ENCODE measurements at regions not wholly inside any gene's neighbourhood (a gene's known extent, or its start where the extent isn't known, plus 50 kb on each side); places are given as distances from the start of the nearest gene placed in this dataset.

DNA sequence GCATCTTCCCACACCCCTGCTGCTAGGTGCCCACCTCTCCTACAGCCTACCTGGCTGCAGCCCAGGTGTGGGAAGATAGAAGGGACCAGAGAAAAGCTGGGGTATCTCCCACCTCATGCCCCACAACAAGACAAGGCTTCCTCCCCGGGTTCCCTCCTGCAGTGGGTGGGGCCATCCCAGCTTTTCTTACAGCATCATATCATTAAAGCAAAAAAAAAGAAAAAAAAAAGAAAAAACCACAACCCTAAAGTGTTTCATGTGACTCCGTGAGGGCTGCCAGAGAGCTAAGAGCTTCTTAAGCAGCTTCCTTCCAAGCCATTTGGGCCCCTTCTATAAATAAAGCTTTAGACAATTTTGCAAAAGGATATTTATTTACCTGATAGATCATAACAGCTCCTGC, 455.4 kb upstream of the TSHZ3 start:
- DNase-seq (ENCODE audit: low read depth): no peak

DNA sequence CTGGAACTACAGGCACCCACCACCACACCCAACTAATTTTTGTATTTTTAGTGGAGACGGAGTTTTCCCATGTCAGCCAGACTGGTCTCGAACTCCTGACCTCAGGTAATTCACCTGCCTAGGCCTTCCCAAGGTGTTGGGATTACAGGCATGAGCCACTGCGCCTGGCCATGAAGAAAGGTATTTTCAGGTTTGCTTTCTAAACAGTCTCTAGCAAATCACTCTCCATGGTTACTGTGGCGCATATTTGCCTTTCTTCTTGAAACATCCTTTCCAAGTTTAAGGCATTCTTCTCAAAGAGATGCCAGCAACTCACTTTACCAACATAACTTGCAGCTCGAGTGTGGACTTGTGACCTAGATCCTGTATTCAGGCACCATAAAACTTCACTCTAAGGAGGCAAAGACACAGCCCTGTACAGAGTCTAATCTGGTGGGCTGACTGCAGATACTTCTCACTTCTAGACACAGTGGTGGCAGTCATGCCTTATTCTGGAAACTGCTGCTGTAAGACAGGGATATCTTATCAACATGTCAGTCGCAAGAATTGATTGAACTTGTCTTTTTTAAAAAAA, 461.4 kb upstream of the TSHZ3 start:
- DNase-seq (ENCODE audit: low read depth): no peak

DNA sequence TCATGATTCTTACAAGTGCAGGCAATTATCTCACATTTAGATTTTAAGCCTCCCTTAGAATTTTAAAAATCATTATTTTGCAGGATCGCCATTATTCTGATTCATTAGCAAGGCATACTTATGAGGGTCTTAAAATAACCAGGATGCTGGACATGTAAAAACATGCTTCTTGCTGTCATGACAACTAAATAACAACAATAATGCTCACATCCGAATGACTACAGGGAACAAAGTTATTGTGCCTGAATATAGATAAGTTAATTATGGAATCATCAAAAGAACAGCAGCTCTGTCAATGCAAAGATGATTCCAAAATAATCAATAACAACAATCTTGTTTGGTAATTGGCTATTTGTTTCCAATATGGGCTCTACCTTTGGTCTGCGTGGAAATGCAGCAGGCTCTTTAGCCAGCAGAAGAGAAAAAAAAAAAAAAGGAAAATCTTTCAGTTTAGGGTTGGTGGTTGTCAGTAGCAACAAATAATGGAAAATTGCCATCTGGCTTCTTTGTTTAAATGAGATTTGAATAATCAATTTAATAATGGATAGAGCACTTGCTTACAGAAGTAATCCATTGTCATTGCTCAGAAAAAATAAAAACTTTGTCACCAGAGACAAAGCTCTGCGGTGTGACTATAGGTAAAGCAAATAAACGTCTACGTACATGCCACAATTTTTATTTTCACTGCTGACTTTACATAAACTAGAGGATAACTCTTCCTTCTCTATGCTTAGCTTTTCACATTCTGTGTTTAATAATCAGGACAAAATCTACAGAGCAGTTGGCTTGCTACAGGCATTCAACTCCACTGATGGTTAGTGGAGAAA, 468.9 kb upstream of the TSHZ3 start:
- no peak for DNase-seq (ENCODE audit: low read depth)

DNA sequence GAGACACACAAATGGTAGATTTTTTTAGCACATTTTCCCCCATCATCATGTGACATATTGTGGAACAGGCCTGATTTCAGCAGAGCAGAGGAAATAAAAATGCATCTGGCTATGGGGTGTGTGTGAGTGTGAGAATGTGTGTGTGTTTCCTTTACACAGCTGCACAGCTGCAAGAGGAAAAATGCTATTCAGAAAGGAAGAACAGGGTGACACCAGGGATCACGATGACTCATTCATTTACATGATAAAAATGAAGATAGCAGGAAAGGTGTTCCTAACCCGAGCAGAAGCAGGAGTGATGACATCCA, 469.5 kb upstream of the TSHZ3 start:
- DNase-seq (ENCODE audit: low read depth): no peak

DNA sequence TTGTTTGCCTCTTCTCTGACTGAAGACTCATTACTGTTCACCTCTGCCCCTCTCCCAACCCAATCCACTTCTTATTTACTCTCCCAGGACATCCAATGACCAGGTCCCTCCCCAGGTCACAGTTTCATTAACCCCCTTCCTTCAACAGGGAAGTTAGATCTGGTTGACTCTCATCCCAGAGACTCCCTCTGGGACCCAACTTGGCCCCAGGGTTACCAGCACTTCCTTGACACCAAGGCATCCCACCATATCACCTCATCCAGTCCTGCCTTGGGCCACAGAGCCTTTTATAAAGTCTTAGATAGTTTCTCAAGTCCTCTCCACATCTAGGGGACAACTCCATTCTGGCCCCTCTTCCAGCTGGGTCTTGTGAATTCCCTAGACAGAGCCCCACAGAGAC, 470.6 kb upstream of the TSHZ3 start:
- DNase-seq (ENCODE audit: low read depth): no peak

DNA sequence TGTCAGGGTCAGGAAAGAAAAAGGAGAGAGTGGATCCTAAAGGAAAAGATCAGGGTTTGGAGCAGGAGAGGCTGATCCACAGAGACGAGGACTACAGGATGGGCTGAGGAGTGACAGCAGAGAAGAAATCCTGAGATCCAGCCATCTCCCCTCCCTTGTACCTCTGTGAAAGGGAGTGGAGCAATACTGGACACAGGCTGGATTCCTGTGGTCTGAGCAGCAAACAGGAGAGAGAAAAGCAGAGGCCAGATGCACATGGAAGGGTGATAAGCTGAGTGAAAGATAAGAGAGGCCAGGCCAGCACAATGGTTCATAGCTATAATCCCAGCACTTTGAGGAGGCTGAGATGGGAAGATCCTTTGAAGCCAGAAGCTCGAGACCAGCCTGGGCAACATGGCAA, 472.1 kb upstream of the TSHZ3 start:
- DNase-seq (ENCODE audit: low read depth): no peak

DNA sequence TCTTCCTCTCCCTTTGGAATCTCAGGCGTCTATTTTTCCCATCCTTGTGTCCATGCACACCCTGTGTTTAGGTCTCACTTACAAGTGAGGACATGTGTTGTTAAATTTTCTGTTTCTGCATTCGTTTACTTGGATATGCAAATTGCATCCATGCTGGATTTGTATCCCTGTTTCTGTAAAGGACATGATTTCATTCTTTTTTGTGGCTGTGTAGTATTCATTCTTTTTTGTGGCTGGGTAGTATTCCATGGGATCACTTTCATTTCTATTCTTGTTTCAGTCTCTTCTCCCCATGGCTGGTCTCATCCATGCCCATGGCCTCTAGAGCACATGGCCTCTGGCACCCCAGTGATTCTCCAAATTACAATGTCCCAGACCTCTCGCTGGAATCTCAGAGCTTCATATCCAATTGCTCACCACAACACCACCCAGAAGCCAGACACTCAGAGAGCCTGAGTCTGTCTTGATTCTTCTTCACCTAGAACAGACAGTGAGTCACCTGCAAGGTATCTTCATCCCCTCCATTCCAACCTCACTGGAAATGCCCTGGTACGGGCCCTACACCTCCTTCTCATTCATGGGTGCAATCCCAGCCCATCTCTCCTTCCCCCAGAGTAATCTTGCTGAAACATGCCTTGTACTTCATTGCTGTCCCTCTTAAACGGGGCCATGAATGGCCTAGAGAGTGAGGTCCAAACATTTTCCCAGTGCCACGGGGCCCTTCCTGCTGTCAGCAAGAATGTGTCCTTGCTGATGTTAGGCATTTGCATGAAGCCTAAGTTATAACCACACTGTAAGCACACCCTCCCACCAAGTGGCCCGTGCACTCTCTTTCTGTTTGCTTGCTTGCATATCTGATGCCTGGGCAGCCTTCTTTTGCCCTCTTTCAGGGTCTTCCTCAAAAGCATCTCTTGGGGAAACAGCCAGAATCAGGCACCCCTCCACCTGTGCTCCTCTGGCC, 476.2 kb upstream of the TSHZ3 start:
- DNase-seq (ENCODE audit: low read depth): no peak

DNA sequence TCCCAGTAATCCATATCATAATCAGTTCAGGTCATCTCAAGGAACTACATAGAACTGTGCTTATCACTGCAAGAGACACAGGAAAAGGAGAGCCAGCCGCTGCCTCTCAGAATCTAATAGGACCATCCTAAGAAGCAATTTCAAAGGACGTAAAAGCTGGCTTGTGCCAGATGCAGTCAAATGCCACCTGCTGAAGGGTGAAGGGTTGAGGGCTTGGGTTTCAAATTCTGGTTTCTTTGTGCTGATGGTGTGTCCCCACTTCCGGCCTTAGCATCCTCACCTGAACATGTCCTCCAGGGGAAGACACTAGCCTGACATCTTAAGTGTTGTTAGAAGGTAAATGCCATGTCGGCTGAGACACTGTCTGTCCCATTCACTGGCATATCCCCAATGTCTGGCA, 477.1 kb upstream of the TSHZ3 start:
- no peak for DNase-seq (ENCODE audit: low read depth)

DNA sequence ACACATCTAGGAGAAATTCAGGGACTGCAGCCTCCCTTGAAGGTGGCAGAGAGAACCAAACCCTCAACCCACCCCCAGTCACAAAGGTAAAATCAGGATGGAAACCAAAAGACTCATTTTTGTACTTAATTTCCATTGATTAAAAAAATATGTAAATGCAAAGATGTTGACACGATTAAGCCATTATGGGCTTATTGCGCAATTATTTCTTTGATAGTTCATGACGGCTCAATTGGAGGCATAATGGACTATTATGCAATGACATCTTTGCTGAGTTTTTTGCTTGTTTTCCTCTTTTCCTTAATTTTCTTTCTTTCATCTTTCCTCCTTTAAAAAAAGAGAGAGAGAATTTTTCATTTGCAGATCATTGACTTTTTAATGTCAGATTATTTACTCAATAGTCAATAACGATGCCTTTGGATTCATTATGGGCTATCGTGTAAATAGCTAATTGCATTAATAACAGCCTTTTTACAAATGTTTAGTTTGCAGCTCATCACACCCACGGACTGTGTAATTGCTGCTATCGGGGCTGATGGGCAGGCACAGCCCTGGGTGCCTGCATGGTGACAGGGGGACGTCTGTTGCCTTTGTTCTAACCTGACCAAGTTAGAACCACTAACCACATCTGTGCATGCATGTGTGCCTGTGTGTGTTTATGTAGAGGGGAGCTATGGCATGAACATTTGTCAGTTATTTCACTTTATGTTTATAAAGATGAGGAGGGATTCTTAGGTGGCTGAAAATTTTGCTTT, 482.4 kb upstream of the TSHZ3 start:
- no peak for DNase-seq (ENCODE audit: low read depth)

DNA sequence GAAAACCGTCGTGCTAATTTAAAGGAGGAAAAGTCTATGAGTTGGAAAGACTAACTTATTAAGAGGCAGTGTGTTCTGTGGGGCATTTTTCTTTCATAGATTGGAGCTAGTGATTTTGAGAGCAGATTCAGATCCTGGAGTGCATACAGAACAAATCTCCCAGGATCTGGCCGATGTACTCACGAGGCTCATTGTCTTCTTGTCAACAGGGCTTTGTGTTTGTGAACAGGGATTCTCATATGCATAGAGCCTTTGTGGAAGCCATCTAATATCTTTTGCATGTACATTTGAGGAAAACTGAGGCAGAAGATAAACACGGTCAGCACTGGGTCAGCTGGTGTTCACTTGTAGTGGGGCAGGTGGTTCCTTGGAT, 482.9 kb upstream of the TSHZ3 start:
- DNase-seq (ENCODE audit: low read depth): no peak

DNA sequence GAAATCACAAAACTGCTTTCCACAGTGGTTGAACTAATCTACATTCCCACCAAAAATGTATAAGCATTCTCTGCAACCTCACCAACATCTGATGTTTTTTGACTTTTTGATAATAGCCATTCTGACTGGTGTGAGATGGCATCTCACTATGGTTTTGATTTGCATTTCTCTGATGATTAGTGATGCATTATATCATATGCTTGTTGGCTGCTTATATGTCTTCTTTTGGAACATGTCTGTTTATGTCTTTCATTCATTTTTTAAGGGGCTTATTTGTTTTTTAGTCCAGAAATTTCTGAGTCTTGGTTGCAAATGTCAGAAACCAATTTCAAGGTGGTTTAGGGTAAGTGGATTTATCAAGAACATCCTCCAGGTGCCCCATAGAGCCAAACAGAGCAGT, 484.8 kb upstream of the TSHZ3 start:
- no peak for DNase-seq (ENCODE audit: low read depth)

DNA sequence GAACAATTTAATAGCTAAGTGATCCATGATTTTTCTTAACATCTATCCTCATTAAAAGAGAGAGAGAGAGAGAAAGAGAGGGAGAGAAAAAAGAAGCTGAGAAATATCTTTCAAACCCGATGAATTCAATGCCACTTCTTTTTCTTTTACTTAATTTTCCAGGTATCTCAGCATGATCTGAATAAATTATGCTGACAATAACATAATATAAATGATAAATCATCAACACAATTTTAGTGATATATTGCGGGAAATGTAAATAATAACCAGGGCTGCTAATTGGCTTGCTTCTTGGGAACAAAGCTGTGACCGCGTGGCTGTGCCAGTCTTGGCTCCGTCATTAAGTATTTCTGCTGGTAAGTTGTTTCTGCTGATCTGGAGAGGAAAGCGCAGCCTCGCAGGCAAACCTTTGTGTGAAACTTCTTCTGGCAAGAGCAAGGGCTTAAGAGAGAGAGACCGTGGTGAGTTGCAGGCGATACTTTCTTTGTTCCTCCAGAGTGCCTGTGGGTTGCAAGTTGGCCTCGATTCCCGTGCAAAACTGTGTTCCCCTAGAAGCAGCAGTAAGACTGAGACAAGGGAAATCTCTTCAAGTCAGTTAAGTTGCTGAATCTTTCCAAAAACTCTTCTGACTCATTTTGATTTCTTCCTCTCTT, 489.1 kb upstream of the TSHZ3 start:
- no peak for DNase-seq (ENCODE audit: low read depth)

DNA sequence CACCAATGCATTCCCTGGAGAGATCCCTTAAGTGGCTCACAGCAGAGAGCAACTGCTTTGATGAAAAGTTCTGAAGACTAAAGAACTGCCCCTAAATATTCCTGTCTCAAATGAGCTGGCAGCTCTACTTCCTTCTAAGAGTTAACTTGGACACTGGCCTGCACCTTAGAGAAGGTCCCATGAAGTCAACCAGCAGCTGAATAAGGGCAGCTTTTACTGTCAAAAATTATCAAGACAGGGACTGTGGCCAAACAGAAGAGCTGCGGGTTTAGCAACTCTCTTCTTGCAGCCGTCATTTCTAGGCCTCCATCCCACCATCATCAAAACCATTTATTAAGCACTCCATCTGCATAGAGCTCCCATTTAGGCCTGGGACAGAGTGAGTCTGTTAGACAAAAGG, 491.1 kb upstream of the TSHZ3 start:
- DNase-seq (ENCODE audit: low read depth): no peak

DNA sequence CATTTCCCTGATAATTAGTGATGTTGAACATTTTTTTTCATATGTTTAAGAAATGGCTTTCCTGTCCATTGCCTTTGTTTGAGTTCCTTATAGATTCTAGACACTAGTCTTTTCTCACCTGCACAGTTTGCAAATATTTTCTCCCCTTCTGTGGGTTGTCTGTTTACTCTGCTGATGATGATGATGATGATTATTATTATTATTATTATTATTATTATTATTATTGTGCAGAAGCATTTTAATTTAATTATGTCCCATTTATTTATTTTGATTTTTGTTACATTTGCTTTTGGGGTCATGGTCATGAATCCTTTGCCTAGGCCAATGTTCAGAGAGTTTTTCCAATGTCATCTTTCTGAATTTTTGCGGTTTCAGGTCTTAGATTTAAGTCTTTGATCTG, 492.5 kb upstream of the TSHZ3 start:
- DNase-seq (ENCODE audit: low read depth): no peak

DNA sequence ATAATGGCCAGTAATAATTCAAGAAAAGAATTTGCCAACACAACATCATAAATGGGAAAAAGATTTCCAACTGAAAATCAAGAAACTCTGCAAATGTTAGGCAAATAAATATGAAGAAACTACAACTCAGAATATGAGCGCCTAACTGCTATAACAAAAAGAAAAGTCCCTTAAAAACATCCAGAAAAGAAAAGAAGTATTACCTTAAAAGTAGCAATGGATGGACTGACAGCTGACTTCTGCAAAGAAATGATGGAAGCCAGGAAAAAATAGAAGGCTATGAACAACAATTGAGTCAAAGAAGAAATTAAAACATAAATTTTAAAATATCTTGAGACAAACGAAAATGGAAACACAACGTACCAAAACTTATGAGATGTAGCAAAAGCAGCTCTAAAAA, 482.3 kb upstream of the ZNF507 start:
- DNase-seq (ENCODE audit: low read depth): no peak

DNA sequence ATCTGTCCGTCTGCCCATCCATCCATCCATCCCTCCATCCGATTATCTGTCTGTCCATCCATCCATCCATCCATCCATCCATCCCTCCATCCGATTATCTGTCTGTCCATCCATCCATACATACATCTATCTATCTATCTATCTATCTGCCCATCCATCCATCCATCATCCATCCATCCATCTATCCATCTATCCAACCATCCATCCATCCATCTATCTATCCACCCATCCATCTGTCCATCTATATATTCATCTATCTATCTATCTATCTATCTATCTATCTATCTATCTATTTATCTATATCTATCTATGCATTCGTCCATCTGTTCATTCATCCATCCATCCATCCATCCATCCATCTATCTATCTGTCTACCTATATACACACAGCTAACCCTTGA, 471.1 kb upstream of the ZNF507 start:
- DNase-seq (ENCODE audit: low read depth): no peak

DNA sequence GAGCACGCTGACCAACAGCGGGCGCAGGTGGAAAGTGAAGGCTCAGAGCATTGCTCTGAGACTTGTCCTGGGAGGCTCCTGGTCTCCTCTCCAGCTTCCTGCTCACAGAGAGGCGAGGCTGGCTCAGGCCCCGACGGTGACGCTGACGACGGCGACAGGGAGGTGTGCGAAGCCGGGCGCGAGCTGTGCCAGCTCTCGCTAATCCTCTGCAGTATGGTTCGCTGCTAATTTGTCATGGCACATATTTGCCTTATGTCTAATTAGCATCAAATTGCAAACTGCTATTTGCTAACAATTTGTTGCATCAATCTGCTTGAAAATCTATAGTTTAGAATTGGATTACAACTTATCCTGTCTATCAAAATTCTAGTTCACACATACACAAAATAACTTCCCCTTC, 469.8 kb upstream of the ZNF507 start:
- DNase-seq (ENCODE audit: low read depth): no peak

DNA sequence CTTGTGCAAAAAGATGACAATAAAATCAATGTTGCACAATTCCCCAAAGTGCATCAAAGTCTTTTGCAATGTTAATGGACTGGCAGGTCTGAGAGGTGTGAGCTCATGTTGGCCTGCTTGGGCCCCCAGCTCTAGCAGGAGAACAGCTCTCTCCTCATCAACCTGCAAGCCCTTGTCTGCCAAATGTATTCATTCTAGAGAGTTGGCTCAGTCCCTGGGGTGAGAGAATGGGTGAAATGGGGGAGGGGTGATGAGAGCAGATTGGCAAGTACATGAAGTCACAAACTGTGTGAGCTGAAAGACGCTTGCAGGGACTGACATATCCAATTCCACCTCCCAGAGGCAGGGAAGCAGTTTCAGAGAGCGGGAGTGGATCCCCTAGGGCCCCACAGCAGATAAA, 465.1 kb upstream of the ZNF507 start:
- DNase-seq (ENCODE audit: low read depth): no peak

DNA sequence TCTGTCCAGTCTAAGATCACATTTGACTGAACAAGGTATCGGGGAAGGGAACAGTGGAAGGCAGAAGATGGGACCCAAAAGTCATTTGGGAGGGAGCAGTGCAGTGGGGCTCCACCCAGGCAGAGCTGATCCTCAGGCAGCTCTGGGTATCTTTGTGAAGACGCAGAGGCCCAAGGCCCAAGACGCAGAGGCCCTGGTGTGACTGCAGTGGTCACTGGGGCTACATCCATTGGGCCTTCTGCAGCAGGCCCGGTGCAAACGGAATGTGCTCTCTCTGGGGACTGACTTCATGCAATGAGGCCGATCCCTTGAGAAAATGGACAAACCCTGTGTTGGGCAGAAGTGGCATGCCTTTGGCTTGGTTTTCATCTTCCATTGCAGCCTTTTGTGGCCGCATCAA, 463.4 kb upstream of the ZNF507 start:
- no peak for DNase-seq (ENCODE audit: low read depth)

DNA sequence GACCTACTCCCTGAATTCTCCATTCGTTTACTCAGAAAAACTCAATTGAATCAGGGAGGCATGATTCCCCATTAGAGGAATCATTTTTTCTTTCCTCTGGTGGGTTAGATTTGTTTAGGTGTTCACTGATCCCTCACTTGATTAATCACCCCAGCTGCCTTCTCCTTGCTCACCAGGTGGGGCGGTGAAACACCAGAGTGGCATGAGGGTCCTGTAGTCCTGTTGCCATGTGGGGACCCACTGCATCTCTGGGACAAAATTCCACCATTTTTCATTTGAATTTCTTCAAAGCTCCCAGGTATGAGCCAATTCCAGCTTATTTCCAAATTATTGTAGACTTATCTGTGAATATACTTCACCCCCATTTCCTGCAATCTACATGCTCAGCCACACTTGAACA, 462.7 kb upstream of the ZNF507 start:
- no peak for DNase-seq (ENCODE audit: low read depth)

DNA sequence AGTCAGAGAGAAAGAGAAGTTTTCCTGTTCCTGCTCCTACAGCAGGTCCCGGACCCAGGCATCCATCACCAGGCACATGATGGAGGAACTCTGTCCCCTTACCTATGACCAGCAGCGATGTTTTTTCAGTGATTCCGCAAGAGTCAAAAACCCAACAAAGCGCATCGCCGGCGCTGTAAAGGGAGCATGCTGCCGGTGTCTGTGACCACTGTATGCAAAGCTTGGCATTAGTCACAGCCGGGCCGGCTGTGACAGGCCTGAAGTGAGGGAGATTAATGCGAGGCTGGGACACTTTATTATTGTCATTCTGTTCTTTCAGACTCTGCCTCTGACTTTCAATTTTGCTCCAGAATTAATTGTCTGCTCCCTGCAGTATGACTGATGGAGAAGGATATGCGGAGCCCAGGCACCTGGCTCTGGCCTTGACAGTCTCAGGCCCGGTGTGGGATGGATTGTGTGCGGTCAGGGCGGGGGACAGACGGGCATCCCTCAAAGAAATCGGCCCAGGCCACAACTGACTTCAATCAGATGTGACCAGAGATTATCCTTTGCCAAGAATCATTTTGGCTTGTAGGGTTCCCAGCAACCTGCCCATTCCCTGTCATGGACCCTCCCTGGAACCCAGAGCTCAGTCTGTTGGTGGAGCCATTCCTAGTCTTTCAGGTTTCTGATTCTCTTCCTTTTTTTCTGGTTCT, 462.0 kb upstream of the ZNF507 start:
- DNase-seq (ENCODE audit: low read depth): no peak
